ENCODE measurements at regions not wholly inside any gene's neighbourhood (a gene's known extent, or its start where the extent isn't known, plus 50 kb on each side); places are given as distances from the start of the nearest gene placed in this dataset.

GRCh38 chr2:158015428-158016076 lies 86.1 kb upstream of the UPP2 start:
- TF ChIP-seq CTCF (IDR thresholded peaks at IDR 0.05) (no peak), POLR2A (IDR thresholded peaks at IDR 0.05) (no peak)
